GM12864 (cell line): ENCODE measurements at regions not wholly inside any gene's neighbourhood (a gene's known extent, or its start where the extent isn't known, plus 50 kb on each side); places are given as distances from the start of the nearest gene placed in this dataset.

ENCODE experiments used
- DNase-seq: peaks from one replicate; pipeline ENCODE4 v3.0.0-alpha.2; 2011; ENCODE audit warnings: low read depth
- H3K4me3 ChIP-seq: 2 replicates; pipeline ENCODE4 v1.5.1; 2011; ENCODE audit warnings: mild to moderate bottlenecking, low read depth, low read length, control low read depth
- TF ChIP-seq, protein P1 (sequence below): IDR thresholded peaks from 2 replicates; pipeline ENCODE4 v1.5.1; 2011; ENCODE audit warnings: low read depth, mild to moderate bottlenecking, moderate library complexity, low read length, control low read depth, inconsistent platforms; ENCODE audit errors: missing control alignments

DNA sequence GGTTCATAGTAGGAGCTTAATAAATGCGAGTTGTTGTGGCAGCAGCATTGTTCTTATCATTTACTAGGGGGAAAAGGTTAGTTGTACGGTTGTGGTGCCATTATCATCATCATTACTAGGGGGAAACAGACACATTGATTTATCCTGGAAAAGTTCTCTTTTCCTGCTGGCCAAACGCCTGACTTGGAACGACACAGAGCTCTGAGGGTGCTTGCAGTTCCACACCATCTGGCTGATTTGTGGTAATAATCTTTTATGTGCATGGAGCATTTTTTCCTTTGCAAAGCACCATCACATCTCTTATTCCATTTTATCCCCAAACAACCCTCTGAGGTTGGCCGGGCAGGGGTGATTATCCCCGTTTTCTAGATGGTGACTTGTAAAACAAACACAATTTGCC is 219.4 kb downstream of the BUB3 start:
- H3K4me3 ChIP-seq = no peak overlapping the region
- TF ChIP-seq, protein P1, sequence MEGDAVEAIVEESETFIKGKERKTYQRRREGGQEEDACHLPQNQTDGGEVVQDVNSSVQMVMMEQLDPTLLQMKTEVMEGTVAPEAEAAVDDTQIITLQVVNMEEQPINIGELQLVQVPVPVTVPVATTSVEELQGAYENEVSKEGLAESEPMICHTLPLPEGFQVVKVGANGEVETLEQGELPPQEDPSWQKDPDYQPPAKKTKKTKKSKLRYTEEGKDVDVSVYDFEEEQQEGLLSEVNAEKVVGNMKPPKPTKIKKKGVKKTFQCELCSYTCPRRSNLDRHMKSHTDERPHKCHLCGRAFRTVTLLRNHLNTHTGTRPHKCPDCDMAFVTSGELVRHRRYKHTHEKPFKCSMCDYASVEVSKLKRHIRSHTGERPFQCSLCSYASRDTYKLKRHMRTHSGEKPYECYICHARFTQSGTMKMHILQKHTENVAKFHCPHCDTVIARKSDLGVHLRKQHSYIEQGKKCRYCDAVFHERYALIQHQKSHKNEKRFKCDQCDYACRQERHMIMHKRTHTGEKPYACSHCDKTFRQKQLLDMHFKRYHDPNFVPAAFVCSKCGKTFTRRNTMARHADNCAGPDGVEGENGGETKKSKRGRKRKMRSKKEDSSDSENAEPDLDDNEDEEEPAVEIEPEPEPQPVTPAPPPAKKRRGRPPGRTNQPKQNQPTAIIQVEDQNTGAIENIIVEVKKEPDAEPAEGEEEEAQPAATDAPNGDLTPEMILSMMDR = no peak
- DNase-seq = no peak

GRCh38 chr10:123375097-123375496 is 220.9 kb downstream of the BUB3 start:
- no peak for DNase-seq
- TF ChIP-seq, protein P1 = no peak
- no peak overlapping the region for H3K4me3 ChIP-seq

DNA sequence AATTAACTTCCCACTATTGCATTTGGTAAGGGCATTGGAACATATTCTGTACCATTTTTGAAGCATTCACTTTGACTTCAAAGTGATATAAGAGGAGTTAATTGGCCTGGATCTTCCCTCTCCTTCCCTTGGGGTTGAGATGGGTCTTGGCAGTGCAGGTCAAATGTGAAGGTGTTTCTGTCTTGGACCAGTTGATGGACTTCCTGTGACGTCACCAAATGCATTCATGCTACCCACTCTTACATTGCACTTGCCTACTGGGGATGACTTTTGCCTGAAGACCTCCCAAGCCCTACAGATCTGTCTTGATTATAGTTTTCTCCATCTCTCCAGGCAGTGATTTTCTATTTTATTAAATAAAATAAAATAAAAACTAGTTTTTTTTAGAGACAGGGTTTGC is 221.5 kb downstream of the BUB3 start:
- no peak for DNase-seq
- TF ChIP-seq, protein P1 = no peak
- H3K4me3 ChIP-seq = no peak overlapping the region

DNA sequence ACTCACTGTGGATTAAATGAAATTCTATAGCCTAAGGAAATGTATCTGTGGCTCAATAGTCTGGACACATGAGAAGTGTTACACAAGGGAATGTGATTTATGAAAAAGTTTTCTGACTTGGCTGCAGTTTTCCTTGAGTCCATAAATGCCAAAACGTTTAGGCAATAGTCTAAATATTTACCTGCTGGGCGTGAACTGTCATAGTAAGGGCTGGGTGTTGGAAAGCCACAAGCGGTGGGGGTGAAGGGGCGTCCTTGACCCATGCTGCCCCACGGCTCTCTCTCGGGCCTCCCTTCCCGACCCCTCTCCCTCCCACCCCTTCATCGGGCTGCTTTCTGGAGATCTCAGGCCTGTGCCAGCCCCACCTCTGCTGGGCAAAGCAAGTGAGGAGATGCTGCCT is 223.7 kb downstream of the BUB3 start:
- TF ChIP-seq, protein P1 = no peak
- H3K4me3 ChIP-seq = no peak overlapping the region
- no peak for DNase-seq

- TF ChIP-seq, protein P1 = no peak
- no peak overlapping the region for H3K4me3 ChIP-seq
- DNase-seq = no peak
These were observed 224.1 kb downstream of the BUB3 start for GRCh38 chr10:123378302-123378701.

DNA sequence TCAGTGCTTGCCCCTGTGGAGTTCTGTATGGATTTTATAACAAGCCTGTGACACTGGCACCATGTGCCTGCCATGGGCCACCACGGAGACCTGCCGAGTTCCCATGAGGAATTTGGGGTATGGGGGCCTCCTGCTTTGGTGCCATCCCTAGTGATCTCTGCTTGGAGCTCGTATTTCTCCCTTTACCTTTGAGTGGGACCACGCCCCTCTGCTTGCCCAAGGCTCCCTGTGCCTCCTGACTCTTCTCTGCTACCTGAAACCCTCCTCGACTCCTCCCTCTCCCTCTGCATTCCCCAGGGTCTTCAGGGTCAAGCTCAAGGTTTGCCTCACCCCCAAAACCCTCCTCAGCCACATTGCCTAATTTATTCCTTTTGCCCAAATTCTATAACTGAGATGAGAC is 225.0 kb downstream of the BUB3 start:
- TF ChIP-seq, protein P1 = no peak
- H3K4me3 ChIP-seq = no peak overlapping the region
- no peak for DNase-seq

- DNase-seq = no peak
- TF ChIP-seq, protein P1 = peak; percentile 30
- H3K4me3 ChIP-seq = no peak overlapping the region
These were observed 226.4 kb downstream of the BUB3 start for GRCh38 chr10:123380491-123381085.
